H1 (cell line): ENCODE measurements at regions not wholly inside any gene's neighbourhood (a gene's known extent, or its start where the extent isn't known, plus 50 kb on each side); places are given as distances from the start of the nearest gene placed in this dataset.

Experiments used
- HDAC6 ChIP-seq: IDR thresholded peaks from one replicate; pipeline ENCODE4 v1.7.1; 2012; ENCODE audit warnings: low read depth, mild to moderate bottlenecking, inconsistent platforms, low read length, moderate library complexity
- NANOG ChIP-seq: IDR thresholded peaks from 2 replicates; pipeline ENCODE4 v1.6.1; 2011; ENCODE audit warnings: low read length, low read depth, mild to moderate bottlenecking, inconsistent platforms; ENCODE audit not compliant: insufficient read depth, poor library complexity, severe bottlenecking
- TAF7 ChIP-seq: optimal IDR thresholded peaks from 2 replicates; pipeline ENCODE3; 2011; ENCODE audit warnings: low read depth, mild to moderate bottlenecking, inconsistent platforms, low read length, moderate library complexity, borderline replicate concordance
- YY1 ChIP-seq: IDR thresholded peaks from 2 replicates; pipeline ENCODE4 v1.6.1; 2011; ENCODE audit warnings: low read depth, mild to moderate bottlenecking, low read length

DNA sequence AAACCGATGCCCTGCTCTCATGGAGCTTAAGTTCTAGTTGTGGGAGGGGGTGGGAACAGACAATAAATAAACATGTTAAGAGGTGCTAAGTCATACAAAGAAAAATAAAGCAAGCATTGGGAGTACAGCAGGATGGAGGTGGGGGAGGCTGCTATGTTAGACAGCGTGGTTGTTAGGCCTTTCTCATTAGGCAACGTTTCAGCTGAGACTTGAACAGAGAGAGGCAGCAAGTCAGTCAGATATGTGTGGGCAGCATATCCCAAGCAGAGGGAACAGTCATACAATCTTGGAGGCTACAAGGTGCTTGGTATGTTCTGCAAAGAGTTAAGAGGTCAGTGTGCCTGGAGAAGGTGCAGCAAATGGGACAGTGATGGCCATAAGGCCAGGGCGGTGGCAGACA, 97.7 kb upstream of the CCDC196 start (continued):
- TF ChIP-seq HDAC6 (no peak), TAF7 (no peak), YY1 (no peak), NANOG (no peak)
